Loucy (cell line): ENCODE measurements at regions not wholly inside any gene's neighbourhood (a gene's known extent, or its start where the extent isn't known, plus 50 kb on each side); places are given as distances from the start of the nearest gene placed in this dataset.
"Not testable (repeated sequence)": the region's sequence is repeated elsewhere in the genome, so short reads cannot be mapped to it uniquely, and the experiment has no call there.

ENCODE experiments used
- H2AFZ ChIP-seq: fragments of 200-600 bp; sonication (generic); 2 replicates; pipeline ENCODE4 v1.6.0; 2016; ENCODE audit warnings: antibody characterized with exemption, mild to moderate bottlenecking, low read length, moderate library complexity
- H3F3A ChIP-seq: fragments of 200-600 bp; 2 replicates; pipeline ENCODE4 v1.6.0; 2016; ENCODE audit warnings: antibody characterized with exemption, low read depth, mild to moderate bottlenecking
- H3K27me3 ChIP-seq: fragments of 200-600 bp; sonication (generic); 2 replicates; pipeline ENCODE4 v1.6.1; 2014; ENCODE audit warnings: low read length, mild to moderate bottlenecking; ENCODE audit not compliant: insufficient read depth, poor library complexity, severe bottlenecking
- H3K36me3 ChIP-seq: fragments of 200-600 bp; sonication (generic); 2 replicates; pipeline ENCODE4 v1.6.1; 2016; ENCODE audit warnings: low read length; ENCODE audit not compliant: insufficient read depth
- H3K4me1 ChIP-seq: fragments of 200-600 bp; sonication (generic); 2 replicates; pipeline ENCODE4 v1.5.1; 2014; ENCODE audit warnings: low read length, mild to moderate bottlenecking; ENCODE audit not compliant: insufficient read depth, poor library complexity, severe bottlenecking
- H3K4me2 ChIP-seq: fragments of 200-600 bp; sonication (generic); 2 replicates; pipeline ENCODE4 v1.6.0; 2014; ENCODE audit warnings: antibody characterized with exemption, low read length, low read depth, mild to moderate bottlenecking; ENCODE audit not compliant: poor library complexity, severe bottlenecking
- H3K4me3 ChIP-seq: fragments of 200-600 bp; sonication (generic); 2 replicates; pipeline ENCODE4 v1.5.1; 2014; ENCODE audit warnings: low read length, mild to moderate bottlenecking, mixed read lengths; ENCODE audit not compliant: poor library complexity, severe bottlenecking
- H3K79me2 ChIP-seq: fragments of 200-600 bp; sonication (generic); 2 replicates; pipeline ENCODE4 v1.6.1; 2014; ENCODE audit warnings: low read length; ENCODE audit not compliant: insufficient read depth
- H3K9ac ChIP-seq: fragments of 200-600 bp; sonication (generic); 2 replicates; pipeline ENCODE4 v1.6.0; 2014; ENCODE audit warnings: mild to moderate bottlenecking, low read depth, low read length, moderate library complexity; ENCODE audit not compliant: poor library complexity, severe bottlenecking
- H3K9me2 ChIP-seq: fragments of 200-600 bp; sonication (generic); replicated peaks from 2 replicates; pipeline ENCODE4 v1.6.1; 2016; ENCODE audit warnings: low read depth, low read length, mixed read lengths
- H3K9me3 ChIP-seq: fragments of 200-600 bp; sonication (generic); 2 replicates; pipeline ENCODE4 v1.6.1; 2014; ENCODE audit warnings: mild to moderate bottlenecking, antibody characterized with exemption, low read length, low read depth; ENCODE audit not compliant: insufficient read depth
- H4K20me1 ChIP-seq: fragments of 200-600 bp; sonication (generic); 2 replicates; pipeline ENCODE4 v1.6.0; 2014; ENCODE audit warnings: antibody characterized with exemption, low read length, mild to moderate bottlenecking; ENCODE audit not compliant: insufficient read depth, poor library complexity, severe bottlenecking
- CTCF ChIP-seq: fragments of 200-600 bp; sonication (generic); conservative IDR thresholded peaks from 2 replicates; pipeline ENCODE4 v1.5.1; 2014; ENCODE audit warnings: mild to moderate bottlenecking, antibody characterized with exemption, low read length
- EZH2phosphoT487 ChIP-seq: fragments of 200-600 bp; IDR thresholded peaks from 2 replicates; pipeline ENCODE4 v1.6.1; 2018; ENCODE audit warnings: antibody characterized with exemption, mild to moderate bottlenecking, moderate library complexity, borderline replicate concordance

GRCh38 chr10:55801353-55801661, 559.8 kb downstream of the ZWINT start:
- H4K20me1 ChIP-seq: no peaks in the 10 kb centered on the region
- H3K9me2 ChIP-seq: no peaks in the 10 kb centered on the region
- no peaks in the 10 kb centered on the region for H3K36me3 ChIP-seq
- no peaks in the 10 kb centered on the region for H3K79me2 ChIP-seq
- H3K4me1 ChIP-seq: no peaks in the 10 kb centered on the region
- H3F3A ChIP-seq: no peaks in the 10 kb centered on the region
- H3K4me2 ChIP-seq: no peak overlapping the region
- TF ChIP-seq CTCF: no peak
- TF ChIP-seq EZH2phosphoT487: no peak
- no peak overlapping the region for H3K4me3 ChIP-seq
- H3K27me3 ChIP-seq: no peaks in the 10 kb centered on the region
- no peak overlapping the region for H2AFZ ChIP-seq
- no peak overlapping the region for H3K9ac ChIP-seq
- H3K9me3 ChIP-seq: no peaks in the 10 kb centered on the region

- TF ChIP-seq CTCF: no peak
- Histone ChIP-seq H3K9me3 (no peaks in the 10 kb centered on the region), H3K36me3 (no peaks in the 10 kb centered on the region), H3K9ac (no peak overlapping the region), H2AFZ (no peak overlapping the region), H3F3A (no peaks in the 10 kb centered on the region), H3K79me2 (no peaks in the 10 kb centered on the region), H3K4me3 (no peak overlapping the region), H3K4me1 (no peaks in the 10 kb centered on the region), H3K4me2 (no peak overlapping the region), H4K20me1 (no peaks in the 10 kb centered on the region), H3K9me2 (no peaks in the 10 kb centered on the region), H3K27me3 (no peaks in the 10 kb centered on the region)
Observed at GRCh38 chr10:55800602-55801352, 560.3 kb downstream of the ZWINT start.

DNA sequence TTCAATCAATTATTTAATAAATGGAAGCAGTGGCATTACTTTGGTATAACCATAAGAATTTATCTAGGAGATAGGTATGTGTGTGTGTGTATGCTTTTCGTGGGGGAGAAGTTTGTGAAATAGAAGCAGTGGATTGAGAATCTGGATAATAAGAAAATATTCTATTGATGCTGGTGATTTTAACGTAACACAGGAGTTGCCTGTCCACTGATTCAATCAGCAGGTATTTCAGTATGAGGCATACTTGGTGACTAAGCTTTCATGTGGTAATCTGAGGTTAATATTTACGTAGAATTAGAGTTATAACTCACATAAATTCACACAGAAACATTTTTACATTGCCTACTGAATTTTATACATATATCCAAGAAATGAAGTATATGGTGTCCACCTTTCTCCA, 568.0 kb downstream of the ZWINT start:
- H4K20me1 ChIP-seq: no peaks in the 10 kb centered on the region
- H3K27me3 ChIP-seq: no peaks in the 10 kb centered on the region
- H3K9ac ChIP-seq: no peak overlapping the region
- no peak overlapping the region for H3K4me3 ChIP-seq
- H3K79me2 ChIP-seq: no peaks in the 10 kb centered on the region
- H3K9me2 ChIP-seq: no peaks in the 10 kb centered on the region
- no peak for TF ChIP-seq CTCF
- TF ChIP-seq EZH2phosphoT487: no peak
- 0 out of 2 replicates have a peak, but pooled peaks cover 3% of the 10 kb centered on the region for H3K9me3 ChIP-seq
- no peaks in the 10 kb centered on the region for H3K4me1 ChIP-seq
- H3F3A ChIP-seq: no peaks in the 10 kb centered on the region
- no peak overlapping the region for H2AFZ ChIP-seq
- H3K4me2 ChIP-seq: no peak overlapping the region
- no peaks in the 10 kb centered on the region for H3K36me3 ChIP-seq

DNA sequence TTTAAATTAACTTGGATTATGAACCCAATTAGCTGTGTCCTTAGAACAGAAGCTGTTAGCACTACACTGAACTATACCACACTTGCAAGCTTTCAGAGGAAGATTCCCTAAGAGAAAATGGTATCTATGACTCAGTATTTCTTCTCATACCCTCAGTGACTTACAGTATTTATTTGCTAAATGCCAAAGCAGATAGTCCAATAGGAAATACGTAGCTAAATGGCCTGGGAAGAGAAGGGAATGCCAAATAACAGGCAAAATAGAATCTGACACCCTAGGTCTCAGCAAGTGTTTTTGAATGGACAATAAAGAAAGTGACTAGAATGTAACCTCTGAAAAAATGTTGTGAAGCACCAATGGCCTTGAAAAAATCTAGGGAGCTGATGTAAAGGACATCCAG, 570.8 kb downstream of the ZWINT start:
- H3K36me3 ChIP-seq, H3K9me2 ChIP-seq, H2AFZ ChIP-seq, H3K4me3 ChIP-seq, H3K9ac ChIP-seq, H3K27me3 ChIP-seq, H3F3A ChIP-seq, H4K20me1 ChIP-seq, H3K9me3 ChIP-seq, H3K4me2 ChIP-seq, H3K79me2 ChIP-seq, H3K4me1 ChIP-seq: not testable (repeated sequence)
